ENCODE measurements at regions not wholly inside any gene's neighbourhood (a gene's known extent, or its start where the extent isn't known, plus 50 kb on each side); places are given as distances from the start of the nearest gene placed in this dataset.

DNA sequence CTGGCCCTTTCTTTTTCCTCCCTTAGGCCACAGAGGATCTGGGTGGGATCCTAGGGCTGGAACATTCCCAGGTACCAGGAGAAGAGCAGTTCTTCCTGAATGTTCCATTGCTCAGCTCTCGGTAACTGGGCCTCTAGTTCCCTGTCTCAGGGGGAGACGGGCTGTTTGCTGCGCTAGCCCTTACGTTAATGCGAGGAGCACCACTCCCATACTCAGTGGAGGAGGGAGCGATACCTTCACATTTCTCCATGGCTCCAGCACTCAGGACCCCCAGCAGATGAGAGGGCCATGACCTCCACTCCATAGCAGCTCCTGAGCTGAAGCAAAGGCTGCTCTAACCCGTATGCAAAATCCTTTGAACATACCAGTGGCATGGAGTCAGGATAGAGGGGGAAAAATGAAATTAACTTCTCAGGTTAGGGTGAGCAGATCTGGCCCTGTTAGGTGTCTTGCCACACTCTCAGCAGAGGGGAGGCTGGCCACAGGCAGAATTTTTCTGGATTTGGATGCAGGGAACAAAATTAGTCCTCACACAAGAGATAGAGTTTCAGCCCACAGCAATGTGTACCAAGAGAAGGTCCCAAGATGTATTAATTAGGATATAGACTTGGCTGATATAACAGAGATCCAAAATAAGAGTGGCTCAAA, 206.7 kb downstream of the ZFP36L2 start:
- TF ChIP-seq EZH2phosphoT487 (IDR thresholded peaks at IDR 0.05; ENCODE audit: borderline replicate concordance) = no peak
- TF ChIP-seq, protein P1, sequence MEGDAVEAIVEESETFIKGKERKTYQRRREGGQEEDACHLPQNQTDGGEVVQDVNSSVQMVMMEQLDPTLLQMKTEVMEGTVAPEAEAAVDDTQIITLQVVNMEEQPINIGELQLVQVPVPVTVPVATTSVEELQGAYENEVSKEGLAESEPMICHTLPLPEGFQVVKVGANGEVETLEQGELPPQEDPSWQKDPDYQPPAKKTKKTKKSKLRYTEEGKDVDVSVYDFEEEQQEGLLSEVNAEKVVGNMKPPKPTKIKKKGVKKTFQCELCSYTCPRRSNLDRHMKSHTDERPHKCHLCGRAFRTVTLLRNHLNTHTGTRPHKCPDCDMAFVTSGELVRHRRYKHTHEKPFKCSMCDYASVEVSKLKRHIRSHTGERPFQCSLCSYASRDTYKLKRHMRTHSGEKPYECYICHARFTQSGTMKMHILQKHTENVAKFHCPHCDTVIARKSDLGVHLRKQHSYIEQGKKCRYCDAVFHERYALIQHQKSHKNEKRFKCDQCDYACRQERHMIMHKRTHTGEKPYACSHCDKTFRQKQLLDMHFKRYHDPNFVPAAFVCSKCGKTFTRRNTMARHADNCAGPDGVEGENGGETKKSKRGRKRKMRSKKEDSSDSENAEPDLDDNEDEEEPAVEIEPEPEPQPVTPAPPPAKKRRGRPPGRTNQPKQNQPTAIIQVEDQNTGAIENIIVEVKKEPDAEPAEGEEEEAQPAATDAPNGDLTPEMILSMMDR (conservative IDR thresholded peaks at IDR 0.05; ENCODE audit: low read length) = no peak

Data from Loucy (cell line).